ENCODE measurements at regions not wholly inside any gene's neighbourhood (a gene's known extent, or its start where the extent isn't known, plus 50 kb on each side); places are given as distances from the start of the nearest gene placed in this dataset.

DNA sequence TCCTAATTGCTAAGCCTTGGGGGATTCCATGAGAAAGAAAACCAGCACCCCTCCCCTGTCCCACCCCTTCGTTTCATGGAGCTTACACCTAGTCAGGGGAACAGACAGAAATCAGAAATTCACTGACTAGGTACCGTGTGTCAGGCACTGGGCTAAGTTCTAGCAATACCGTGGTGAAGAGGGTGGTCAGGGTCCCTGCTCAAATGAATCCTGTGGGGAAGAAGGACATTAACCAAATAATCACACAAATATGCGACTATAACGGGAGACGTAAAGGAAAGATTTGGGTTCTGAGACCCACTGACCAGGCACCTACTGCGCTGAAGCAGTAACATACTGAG is 65.1 kb upstream of the TOP1 start:
- TF ChIP-seq, protein P1, sequence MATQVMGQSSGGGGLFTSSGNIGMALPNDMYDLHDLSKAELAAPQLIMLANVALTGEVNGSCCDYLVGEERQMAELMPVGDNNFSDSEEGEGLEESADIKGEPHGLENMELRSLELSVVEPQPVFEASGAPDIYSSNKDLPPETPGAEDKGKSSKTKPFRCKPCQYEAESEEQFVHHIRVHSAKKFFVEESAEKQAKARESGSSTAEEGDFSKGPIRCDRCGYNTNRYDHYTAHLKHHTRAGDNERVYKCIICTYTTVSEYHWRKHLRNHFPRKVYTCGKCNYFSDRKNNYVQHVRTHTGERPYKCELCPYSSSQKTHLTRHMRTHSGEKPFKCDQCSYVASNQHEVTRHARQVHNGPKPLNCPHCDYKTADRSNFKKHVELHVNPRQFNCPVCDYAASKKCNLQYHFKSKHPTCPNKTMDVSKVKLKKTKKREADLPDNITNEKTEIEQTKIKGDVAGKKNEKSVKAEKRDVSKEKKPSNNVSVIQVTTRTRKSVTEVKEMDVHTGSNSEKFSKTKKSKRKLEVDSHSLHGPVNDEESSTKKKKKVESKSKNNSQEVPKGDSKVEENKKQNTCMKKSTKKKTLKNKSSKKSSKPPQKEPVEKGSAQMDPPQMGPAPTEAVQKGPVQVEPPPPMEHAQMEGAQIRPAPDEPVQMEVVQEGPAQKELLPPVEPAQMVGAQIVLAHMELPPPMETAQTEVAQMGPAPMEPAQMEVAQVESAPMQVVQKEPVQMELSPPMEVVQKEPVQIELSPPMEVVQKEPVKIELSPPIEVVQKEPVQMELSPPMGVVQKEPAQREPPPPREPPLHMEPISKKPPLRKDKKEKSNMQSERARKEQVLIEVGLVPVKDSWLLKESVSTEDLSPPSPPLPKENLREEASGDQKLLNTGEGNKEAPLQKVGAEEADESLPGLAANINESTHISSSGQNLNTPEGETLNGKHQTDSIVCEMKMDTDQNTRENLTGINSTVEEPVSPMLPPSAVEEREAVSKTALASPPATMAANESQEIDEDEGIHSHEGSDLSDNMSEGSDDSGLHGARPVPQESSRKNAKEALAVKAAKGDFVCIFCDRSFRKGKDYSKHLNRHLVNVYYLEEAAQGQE (IDR thresholded peaks at IDR 0.05; ENCODE audit: low read depth) = no peak
- TF ChIP-seq TAF1 (IDR thresholded peaks at IDR 0.05; ENCODE audit: low read depth) (no peak), CREB1 (IDR thresholded peaks at IDR 0.05; ENCODE audit: low read depth) (no peak), RAD21 (IDR thresholded peaks at IDR 0.05; ENCODE audit: low read depth) (no peak), YY1 (IDR thresholded peaks at IDR 0.05; ENCODE audit: low read depth) (no peak), EP300 (IDR thresholded peaks at IDR 0.05; ENCODE audit: borderline replicate concordance) (no peak)

- TF ChIP-seq ZBTB7A (IDR thresholded peaks at IDR 0.05; ENCODE audit: low read depth) = no peak
These were observed 63.0 kb upstream of the TOP1 start for GRCh38 chr20:40965671-40966070.

- TF ChIP-seq RAD21 (IDR thresholded peaks at IDR 0.05; ENCODE audit: low read depth) = peak; percentile 22; the same call in 1 of the 2 replicates
- TF ChIP-seq, protein P2, sequence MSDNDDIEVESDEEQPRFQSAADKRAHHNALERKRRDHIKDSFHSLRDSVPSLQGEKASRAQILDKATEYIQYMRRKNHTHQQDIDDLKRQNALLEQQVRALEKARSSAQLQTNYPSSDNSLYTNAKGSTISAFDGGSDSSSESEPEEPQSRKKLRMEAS (IDR thresholded peaks at IDR 0.05) = no peak
These were observed 62.5 kb upstream of the TOP1 start for GRCh38 chr20:40966103-40966502.

- TF ChIP-seq CREB1 (IDR thresholded peaks at IDR 0.05; ENCODE audit: low read depth) (no peak), FOXM1 (IDR thresholded peaks at IDR 0.05; ENCODE audit: borderline replicate concordance, low read depth) (no peak)
- TF ChIP-seq, protein P2 (IDR thresholded peaks at IDR 0.05) = no peak
These were observed 62.0 kb upstream of the TOP1 start for GRCh38 chr20:40966516-40967185.

DNA sequence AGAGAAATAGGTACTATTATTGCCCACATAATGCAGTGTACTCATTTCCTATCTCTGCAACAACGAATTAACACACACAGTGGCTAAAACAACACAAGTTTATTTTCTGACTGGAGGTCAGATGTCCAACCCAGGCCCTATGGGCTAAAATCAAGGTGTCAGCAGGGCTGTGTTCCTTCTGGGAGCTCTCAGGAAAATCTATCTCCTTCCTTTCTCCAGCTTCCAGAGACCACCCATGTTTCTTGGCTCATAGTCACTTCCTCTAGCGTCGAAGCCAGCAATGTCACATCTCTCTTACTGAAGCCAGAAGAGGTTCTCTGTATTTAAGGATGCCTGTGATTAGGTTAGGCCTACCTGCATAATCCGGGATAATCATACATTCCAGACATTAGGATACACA is 60.9 kb upstream of the TOP1 start:
- TF ChIP-seq NFIC (IDR thresholded peaks at IDR 0.05) = no peak
- TF ChIP-seq, protein P1 (IDR thresholded peaks at IDR 0.05; ENCODE audit: low read depth) = no peak
- TF ChIP-seq EP300 (IDR thresholded peaks at IDR 0.05; ENCODE audit: borderline replicate concordance) = no peak
- TF ChIP-seq USF1 (IDR thresholded peaks at IDR 0.05) = no peak
- no peak for TF ChIP-seq CREB1 (IDR thresholded peaks at IDR 0.05; ENCODE audit: low read depth)
- TF ChIP-seq, protein P2 (IDR thresholded peaks at IDR 0.05) = no peak
- TF ChIP-seq TAF1 (IDR thresholded peaks at IDR 0.05; ENCODE audit: low read depth) = no peak
- no peak for TF ChIP-seq RAD21 (IDR thresholded peaks at IDR 0.05; ENCODE audit: low read depth)
- TF ChIP-seq EGR1 (IDR thresholded peaks at IDR 0.05) = no peak
- no peak for TF ChIP-seq FOXM1 (IDR thresholded peaks at IDR 0.05; ENCODE audit: borderline replicate concordance, low read depth)
- no peak for TF ChIP-seq CEBPB (IDR thresholded peaks at IDR 0.05)
- TF ChIP-seq TCF12 (IDR thresholded peaks at IDR 0.05; ENCODE audit: low read depth) = no peak
- TF ChIP-seq YY1 (IDR thresholded peaks at IDR 0.05; ENCODE audit: low read depth) = no peak
- TF ChIP-seq ZBTB7A (IDR thresholded peaks at IDR 0.05; ENCODE audit: low read depth) = no peak
- TF ChIP-seq TEAD4 (IDR thresholded peaks at IDR 0.05) = no peak

- TF ChIP-seq RAD21 (IDR thresholded peaks at IDR 0.05; ENCODE audit: low read depth) = peak; percentile 97
These were observed 59.6 kb upstream of the TOP1 start for GRCh38 chr20:40968816-40969562.

DNA sequence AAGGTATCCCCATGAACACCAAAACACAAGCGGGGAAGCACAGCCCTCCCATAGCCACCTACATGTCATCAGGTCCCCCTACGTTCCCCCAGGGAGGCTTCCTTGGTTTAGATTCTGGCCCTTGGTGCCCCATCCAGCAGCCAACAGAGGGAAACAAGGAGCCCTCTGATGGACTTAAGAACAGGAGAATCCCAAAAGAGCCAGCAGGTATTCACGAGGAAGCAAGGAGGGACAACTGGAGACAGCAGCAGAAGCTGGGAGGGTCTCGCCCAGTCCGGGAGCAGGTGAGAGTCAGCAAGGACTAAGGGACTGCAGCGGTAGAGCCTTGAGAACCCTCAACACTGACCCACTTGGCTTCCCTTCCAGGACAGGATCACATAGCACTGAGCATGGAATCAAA is 58.4 kb upstream of the TOP1 start:
- TF ChIP-seq TEAD4 (IDR thresholded peaks at IDR 0.05) (no peak), RAD21 (IDR thresholded peaks at IDR 0.05; ENCODE audit: low read depth) (no peak), CREB1 (IDR thresholded peaks at IDR 0.05; ENCODE audit: low read depth) (no peak), TAF1 (IDR thresholded peaks at IDR 0.05; ENCODE audit: low read depth) (no peak), EGR1 (IDR thresholded peaks at IDR 0.05) (no peak), YY1 (IDR thresholded peaks at IDR 0.05; ENCODE audit: low read depth) (no peak), NFIC (IDR thresholded peaks at IDR 0.05) (no peak), EP300 (IDR thresholded peaks at IDR 0.05; ENCODE audit: borderline replicate concordance) (no peak), FOXM1 (IDR thresholded peaks at IDR 0.05; ENCODE audit: borderline replicate concordance, low read depth) (no peak), USF1 (IDR thresholded peaks at IDR 0.05) (no peak), TCF12 (IDR thresholded peaks at IDR 0.05; ENCODE audit: low read depth) (no peak), ZBTB7A (IDR thresholded peaks at IDR 0.05; ENCODE audit: low read depth) (no peak), CEBPB (IDR thresholded peaks at IDR 0.05) (no peak)
- TF ChIP-seq, protein P1 (IDR thresholded peaks at IDR 0.05; ENCODE audit: low read depth) = no peak
- TF ChIP-seq, protein P2 (IDR thresholded peaks at IDR 0.05) = no peak

All from Ishikawa (cell line).